Neural crest cell (in vitro differentiated cells): ENCODE measurements at regions not wholly inside any gene's neighbourhood (a gene's known extent, or its start where the extent isn't known, plus 50 kb on each side); places are given as distances from the start of the nearest gene placed in this dataset.

ENCODE experiments used
- DNase-seq: peaks from one replicate; pipeline ENCODE4 v3.0.0; 2021; ENCODE audit warnings: low read depth, mixed read lengths, low spot score
- H3K27ac Mint-ChIP-seq: one replicate; pipeline ENCODE4 v1.8.0; 2021; ENCODE audit warnings: mild to moderate bottlenecking, mixed read lengths; ENCODE audit not compliant: unreplicated experiment
- H3K27me3 Mint-ChIP-seq: 2 replicates; pipeline ENCODE4 v1.8.0; 2021; ENCODE audit warnings: low read depth, mild to moderate bottlenecking, mixed read lengths
- H3K36me3 Mint-ChIP-seq: 2 replicates; pipeline ENCODE4 v1.8.0; 2021; ENCODE audit warnings: low read depth, mild to moderate bottlenecking, mixed read lengths
- H3K4me1 Mint-ChIP-seq: 2 replicates; pipeline ENCODE4 v1.8.0; 2021; ENCODE audit warnings: mixed read lengths
- H3K4me3 Mint-ChIP-seq: one replicate; pipeline ENCODE4 v1.8.0; 2021; ENCODE audit warnings: mild to moderate bottlenecking, mixed read lengths
- H3K9me3 Mint-ChIP-seq: 2 replicates; pipeline ENCODE4 v1.8.0; 2021; ENCODE audit warnings: mixed read lengths
- CTCF ChIP-seq: fragments of 200-600 bp; sonication (generic); conservative IDR thresholded peaks from 2 replicates; pipeline ENCODE4 v1.5.0; 2021; ENCODE audit warnings: antibody characterized with exemption, mild to moderate bottlenecking

- no peak for TF ChIP-seq CTCF
- H3K9me3 Mint-ChIP-seq: peaks cover 9% of the 10 kb centered on the region
- H3K27me3 Mint-ChIP-seq: peaks cover 6% of the 10 kb centered on the region
- H3K4me3 Mint-ChIP-seq: no peak overlapping the region
- H3K36me3 Mint-ChIP-seq: no peaks in the 10 kb centered on the region
- H3K4me1 Mint-ChIP-seq: no peaks in the 10 kb centered on the region
- no peak for DNase-seq
- H3K27ac Mint-ChIP-seq: no peak overlapping the region
Measured at GRCh38 chr2:129748250-129748649, 231.2 kb upstream of the RAB6C start.

- peak; percentile 59 for TF ChIP-seq CTCF
- Mint-ChIP-seq H3K4me3 (no peak overlapping the region), H3K9me3 (peaks cover 9% of the 10 kb centered on the region)
Measured at GRCh38 chr2:129748653-129749052, 230.8 kb upstream of the RAB6C start.

GRCh38 chr2:129751409-129751808, 228.1 kb upstream of the RAB6C start:
- peaks cover 9% of the 10 kb centered on the region for H3K9me3 Mint-ChIP-seq
- no peaks in the 10 kb centered on the region for H3K36me3 Mint-ChIP-seq
- H3K27ac Mint-ChIP-seq: no peak overlapping the region
- TF ChIP-seq CTCF: no peak
- H3K4me1 Mint-ChIP-seq: no peaks in the 10 kb centered on the region
- no peak for DNase-seq
- H3K27me3 Mint-ChIP-seq: peaks cover 6% of the 10 kb centered on the region
- H3K4me3 Mint-ChIP-seq: no peak overlapping the region

More at GRCh38 chr2:129748653-129749052, 230.8 kb upstream of the RAB6C start:
- Mint-ChIP-seq H3K4me1 (no peaks in the 10 kb centered on the region), H3K27ac (peak overlapping the region; percentile 7), H3K27me3 (peaks cover 6% of the 10 kb centered on the region), H3K36me3 (no peaks in the 10 kb centered on the region)
- DNase-seq: no peak

- DNase-seq: no peak
- no peak for TF ChIP-seq CTCF
- H3K9me3 Mint-ChIP-seq: peaks cover 9% of the 10 kb centered on the region
- H3K4me3 Mint-ChIP-seq: no peak overlapping the region
- H3K27me3 Mint-ChIP-seq: peaks cover 6% of the 10 kb centered on the region
- no peak overlapping the region for H3K27ac Mint-ChIP-seq
- no peaks in the 10 kb centered on the region for H3K36me3 Mint-ChIP-seq
- peaks cover 4% of the 10 kb centered on the region for H3K4me1 Mint-ChIP-seq
Measured at GRCh38 chr2:129752176-129752575, 227.3 kb upstream of the RAB6C start.

- Mint-ChIP-seq H3K4me3 (no peak overlapping the region), H3K9me3 (peaks cover 9% of the 10 kb centered on the region), H3K27me3 (peaks cover 6% of the 10 kb centered on the region), H3K4me1 (peaks cover 4% of the 10 kb centered on the region), H3K27ac (no peak overlapping the region), H3K36me3 (no peaks in the 10 kb centered on the region)
- DNase-seq: no peak
- TF ChIP-seq CTCF: no peak
Measured at GRCh38 chr2:129752686-129753085, 226.8 kb upstream of the RAB6C start.

- peaks cover 9% of the 10 kb centered on the region for H3K9me3 Mint-ChIP-seq
- H3K36me3 Mint-ChIP-seq: no peaks in the 10 kb centered on the region
- no peak for TF ChIP-seq CTCF
- no peak for DNase-seq
- no peak overlapping the region for H3K4me3 Mint-ChIP-seq
- peaks cover 6% of the 10 kb centered on the region for H3K27me3 Mint-ChIP-seq
- no peak overlapping the region for H3K27ac Mint-ChIP-seq
- peaks cover 9% of the 10 kb centered on the region for H3K4me1 Mint-ChIP-seq
Measured at GRCh38 chr2:129753261-129753660, 226.2 kb upstream of the RAB6C start.
